ENCODE measurements at regions not wholly inside any gene's neighbourhood (a gene's known extent, or its start where the extent isn't known, plus 50 kb on each side); places are given as distances from the start of the nearest gene placed in this dataset.
A peak's percentile ranks its signal among the peaks of the same experiment; 100 is the strongest.

GRCh38 chr5:66540078-66540477 is 56.1 kb upstream of the MAST4 start:
- ATAC-seq: peak; percentile 76
- Mint-ChIP-seq H3K4me1 (peaks cover 24% of the 10 kb centered on the region), H3K4me3 (no peak overlapping the region), H3K36me3 (no peaks in the 10 kb centered on the region), H3K27ac (peak overlapping the region; percentile 62), H3K9me3 (no peaks in the 10 kb centered on the region), H3K27me3 (no peaks in the 10 kb centered on the region)

GRCh38 chr5:66542711-66543110 is 53.5 kb upstream of the MAST4 start:
- Mint-ChIP-seq H3K27me3 (no peaks in the 10 kb centered on the region), H3K4me3 (no peak overlapping the region), H3K9me3 (no peaks in the 10 kb centered on the region), H3K4me1 (peaks cover 18% of the 10 kb centered on the region), H3K27ac (no peak overlapping the region), H3K36me3 (no peaks in the 10 kb centered on the region)
- no peak for ATAC-seq

Measured in stimulated activated memory B cell treated with anti-CD40 and anti-IgM and Interleukin-4, amounts not matched to agents 10 μg/mL and 1 μg/mL and 100 μg/mL, for 72 hours (primary cell).